ENCODE measurements at regions not wholly inside any gene's neighbourhood (a gene's known extent, or its start where the extent isn't known, plus 50 kb on each side); places are given as distances from the start of the nearest gene placed in this dataset.
"Not testable (repeated sequence)": the region's sequence is repeated elsewhere in the genome, so short reads cannot be mapped to it uniquely, and the experiment has no call there.

- H3K27ac ChIP-seq (ENCODE audit: insufficient read depth in 1 of 2, low read depth in 1 of 2, low read length in 2 of 2, poor library complexity in 1 of 2, severe bottlenecking in 2 of 2); H3K36me3 ChIP-seq (ENCODE audit: control insufficient read depth in 4 of 4, insufficient read depth in 4 of 4, low read length in 3 of 4); H3K4me1 ChIP-seq (ENCODE audit: control extremely low read depth in 1 of 4, control insufficient read depth in 4 of 4, insufficient read depth in 4 of 4, low read length in 3 of 4); CTCF ChIA-PET; POLR2A ChIA-PET; H3K27me3 ChIP-seq (replicated peaks in 2 of 5; ENCODE audit: control insufficient read depth in 4 of 5, insufficient read depth in 5 of 5, low read length in 4 of 5); H3K9me3 ChIP-seq (ENCODE audit: control extremely low read depth in 1 of 5, control insufficient read depth in 4 of 5, insufficient read depth in 2 of 5, low read depth in 1 of 5, low read length in 4 of 5); H3K4me3 ChIP-seq (ENCODE audit: control insufficient read depth in 1 of 7, extremely low read depth in 1 of 7, insufficient read depth in 4 of 7, low read depth in 2 of 7, low read length in 6 of 7); DNase-seq: not testable (repeated sequence)
- WGBS (ENCODE audit: insufficient coverage): 97% methylated on average over 3 of the region's 4 CpGs
Observed at GRCh38 chr6:115589072-115589471, 471.6 kb downstream of the FRK start.

- Histone ChIP-seq H3K27ac (ENCODE audit: insufficient read depth in 1 of 2, low read depth in 1 of 2, low read length in 2 of 2, poor library complexity in 1 of 2, severe bottlenecking in 2 of 2) (no peak overlapping the region), H3K27me3 (replicated peaks in 2 of 5; ENCODE audit: control insufficient read depth in 4 of 5, insufficient read depth in 5 of 5, low read length in 4 of 5) (no peaks in the 10 kb centered on the region), H3K4me1 (ENCODE audit: control extremely low read depth in 1 of 4, control insufficient read depth in 4 of 4, insufficient read depth in 4 of 4, low read length in 3 of 4) (no peaks in the 10 kb centered on the region), H3K4me3 (ENCODE audit: control insufficient read depth in 1 of 7, extremely low read depth in 1 of 7, insufficient read depth in 4 of 7, low read depth in 2 of 7, low read length in 6 of 7) (no peak overlapping the region), H3K36me3 (ENCODE audit: control insufficient read depth in 4 of 4, insufficient read depth in 4 of 4, low read length in 3 of 4) (no peaks in the 10 kb centered on the region), H3K9me3 (ENCODE audit: control extremely low read depth in 1 of 5, control insufficient read depth in 4 of 5, insufficient read depth in 2 of 5, low read depth in 1 of 5, low read length in 4 of 5) (no peaks in the 10 kb centered on the region)
- DNase-seq: no peak
- 80% methylated on average over 1 of the region's 1 CpG for WGBS (ENCODE audit: insufficient coverage)
- ChIA-PET CTCF (no interaction called here), POLR2A (no interaction called here)
Observed at GRCh38 chr6:115583290-115583689, 477.4 kb downstream of the FRK start.

- H3K27me3 ChIP-seq (replicated peaks in 2 of 5; ENCODE audit: control insufficient read depth in 4 of 5, insufficient read depth in 5 of 5, low read length in 4 of 5): no peaks in the 10 kb centered on the region
- ChIA-PET POLR2A (interaction anchor here (0.7 kb wide), 1 partner anchor 31 kb away, joined by 3 read pairs; no protein-coding TSS in a partner anchor), CTCF (no interaction called here)
- no peak overlapping the region for H3K4me3 ChIP-seq (ENCODE audit: control insufficient read depth in 1 of 7, extremely low read depth in 1 of 7, insufficient read depth in 4 of 7, low read depth in 2 of 7, low read length in 6 of 7)
- WGBS (ENCODE audit: insufficient coverage): 100% methylated on average over 2 of the region's 2 CpGs
- no peak for DNase-seq
- no peaks in the 10 kb centered on the region for H3K4me1 ChIP-seq (ENCODE audit: control extremely low read depth in 1 of 4, control insufficient read depth in 4 of 4, insufficient read depth in 4 of 4, low read length in 3 of 4)
- H3K27ac ChIP-seq (ENCODE audit: insufficient read depth in 1 of 2, low read depth in 1 of 2, low read length in 2 of 2, poor library complexity in 1 of 2, severe bottlenecking in 2 of 2): no peak overlapping the region
- no peaks in the 10 kb centered on the region for H3K36me3 ChIP-seq (ENCODE audit: control insufficient read depth in 4 of 4, insufficient read depth in 4 of 4, low read length in 3 of 4)
- no peaks in the 10 kb centered on the region for H3K9me3 ChIP-seq (ENCODE audit: control extremely low read depth in 1 of 5, control insufficient read depth in 4 of 5, insufficient read depth in 2 of 5, low read depth in 1 of 5, low read length in 4 of 5)
Observed at GRCh38 chr6:115582386-115582785, 478.3 kb downstream of the FRK start.

GRCh38 chr6:115579565-115579964, 481.1 kb downstream of the FRK start:
- H3K36me3 ChIP-seq (ENCODE audit: control insufficient read depth in 4 of 4, insufficient read depth in 4 of 4, low read length in 3 of 4); H3K4me3 ChIP-seq (ENCODE audit: control insufficient read depth in 1 of 7, extremely low read depth in 1 of 7, insufficient read depth in 4 of 7, low read depth in 2 of 7, low read length in 6 of 7); H3K9me3 ChIP-seq (ENCODE audit: control extremely low read depth in 1 of 5, control insufficient read depth in 4 of 5, insufficient read depth in 2 of 5, low read depth in 1 of 5, low read length in 4 of 5); CTCF ChIA-PET; H3K27ac ChIP-seq (ENCODE audit: insufficient read depth in 1 of 2, low read depth in 1 of 2, low read length in 2 of 2, poor library complexity in 1 of 2, severe bottlenecking in 2 of 2); H3K27me3 ChIP-seq (replicated peaks in 2 of 5; ENCODE audit: control insufficient read depth in 4 of 5, insufficient read depth in 5 of 5, low read length in 4 of 5); POLR2A ChIA-PET; H3K4me1 ChIP-seq (ENCODE audit: control extremely low read depth in 1 of 4, control insufficient read depth in 4 of 4, insufficient read depth in 4 of 4, low read length in 3 of 4); DNase-seq: not testable (repeated sequence)
- no CpG with 5 or more reads among the region's 2 CpGs for WGBS (ENCODE audit: insufficient coverage)

GRCh38 chr6:115577270-115577669, 483.4 kb downstream of the FRK start:
- Histone ChIP-seq H3K4me1 (ENCODE audit: control extremely low read depth in 1 of 4, control insufficient read depth in 4 of 4, insufficient read depth in 4 of 4, low read length in 3 of 4) (no peaks in the 10 kb centered on the region), H3K9me3 (ENCODE audit: control extremely low read depth in 1 of 5, control insufficient read depth in 4 of 5, insufficient read depth in 2 of 5, low read depth in 1 of 5, low read length in 4 of 5) (no peaks in the 10 kb centered on the region), H3K27me3 (replicated peaks in 2 of 5; ENCODE audit: control insufficient read depth in 4 of 5, insufficient read depth in 5 of 5, low read length in 4 of 5) (no peaks in the 10 kb centered on the region), H3K27ac (ENCODE audit: insufficient read depth in 1 of 2, low read depth in 1 of 2, low read length in 2 of 2, poor library complexity in 1 of 2, severe bottlenecking in 2 of 2) (no peak overlapping the region), H3K4me3 (ENCODE audit: control insufficient read depth in 1 of 7, extremely low read depth in 1 of 7, insufficient read depth in 4 of 7, low read depth in 2 of 7, low read length in 6 of 7) (no peak overlapping the region), H3K36me3 (ENCODE audit: control insufficient read depth in 4 of 4, insufficient read depth in 4 of 4, low read length in 3 of 4) (no peaks in the 10 kb centered on the region)
- ChIA-PET CTCF (no interaction called here), POLR2A (no interaction called here)
- WGBS (ENCODE audit: insufficient coverage): 100% methylated on average over 1 of the region's 2 CpGs
- DNase-seq: no peak

GRCh38 chr6:115575285-115575684, 485.4 kb downstream of the FRK start:
- DNase-seq: no peak
- no CpG with 5 or more reads among the region's 1 CpG for WGBS (ENCODE audit: insufficient coverage)
- H3K27me3 ChIP-seq (replicated peaks in 2 of 5; ENCODE audit: control insufficient read depth in 4 of 5, insufficient read depth in 5 of 5, low read length in 4 of 5): no peaks in the 10 kb centered on the region
- no peaks in the 10 kb centered on the region for H3K4me1 ChIP-seq (ENCODE audit: control extremely low read depth in 1 of 4, control insufficient read depth in 4 of 4, insufficient read depth in 4 of 4, low read length in 3 of 4)
- no peak overlapping the region for H3K4me3 ChIP-seq (ENCODE audit: control insufficient read depth in 1 of 7, extremely low read depth in 1 of 7, insufficient read depth in 4 of 7, low read depth in 2 of 7, low read length in 6 of 7)
- ChIA-PET POLR2A (no interaction called here), CTCF (no interaction called here)
- H3K27ac ChIP-seq (ENCODE audit: insufficient read depth in 1 of 2, low read depth in 1 of 2, low read length in 2 of 2, poor library complexity in 1 of 2, severe bottlenecking in 2 of 2): no peak overlapping the region
- no peaks in the 10 kb centered on the region for H3K36me3 ChIP-seq (ENCODE audit: control insufficient read depth in 4 of 4, insufficient read depth in 4 of 4, low read length in 3 of 4)
- H3K9me3 ChIP-seq (ENCODE audit: control extremely low read depth in 1 of 5, control insufficient read depth in 4 of 5, insufficient read depth in 2 of 5, low read depth in 1 of 5, low read length in 4 of 5): no peaks in the 10 kb centered on the region

- H3K27ac ChIP-seq (ENCODE audit: insufficient read depth in 1 of 2, low read depth in 1 of 2, low read length in 2 of 2, poor library complexity in 1 of 2, severe bottlenecking in 2 of 2): no peak overlapping the region
- no peak overlapping the region for H3K4me3 ChIP-seq (ENCODE audit: control insufficient read depth in 1 of 7, extremely low read depth in 1 of 7, insufficient read depth in 4 of 7, low read depth in 2 of 7, low read length in 6 of 7)
- no peaks in the 10 kb centered on the region for H3K27me3 ChIP-seq (replicated peaks in 2 of 5; ENCODE audit: control insufficient read depth in 4 of 5, insufficient read depth in 5 of 5, low read length in 4 of 5)
- WGBS (ENCODE audit: insufficient coverage): 100% methylated on average over 2 of the region's 2 CpGs
- no peaks in the 10 kb centered on the region for H3K36me3 ChIP-seq (ENCODE audit: control insufficient read depth in 4 of 4, insufficient read depth in 4 of 4, low read length in 3 of 4)
- CTCF ChIA-PET: no interaction called here
- H3K9me3 ChIP-seq (ENCODE audit: control extremely low read depth in 1 of 5, control insufficient read depth in 4 of 5, insufficient read depth in 2 of 5, low read depth in 1 of 5, low read length in 4 of 5): no peaks in the 10 kb centered on the region
- H3K4me1 ChIP-seq (ENCODE audit: control extremely low read depth in 1 of 4, control insufficient read depth in 4 of 4, insufficient read depth in 4 of 4, low read length in 3 of 4): no peaks in the 10 kb centered on the region
- DNase-seq: no peak
- POLR2A ChIA-PET: no interaction called here
Observed at GRCh38 chr6:115573861-115574260, 486.8 kb downstream of the FRK start.

- CTCF ChIA-PET: no interaction called here
- no CpG with 5 or more reads among the region's 2 CpGs for WGBS (ENCODE audit: insufficient coverage)
- no peak overlapping the region for H3K4me3 ChIP-seq (ENCODE audit: control insufficient read depth in 1 of 7, extremely low read depth in 1 of 7, insufficient read depth in 4 of 7, low read depth in 2 of 7, low read length in 6 of 7)
- no peak for DNase-seq
- H3K9me3 ChIP-seq (ENCODE audit: control extremely low read depth in 1 of 5, control insufficient read depth in 4 of 5, insufficient read depth in 2 of 5, low read depth in 1 of 5, low read length in 4 of 5): no peaks in the 10 kb centered on the region
- no peaks in the 10 kb centered on the region for H3K36me3 ChIP-seq (ENCODE audit: control insufficient read depth in 4 of 4, insufficient read depth in 4 of 4, low read length in 3 of 4)
- no peaks in the 10 kb centered on the region for H3K4me1 ChIP-seq (ENCODE audit: control extremely low read depth in 1 of 4, control insufficient read depth in 4 of 4, insufficient read depth in 4 of 4, low read length in 3 of 4)
- H3K27ac ChIP-seq (ENCODE audit: insufficient read depth in 1 of 2, low read depth in 1 of 2, low read length in 2 of 2, poor library complexity in 1 of 2, severe bottlenecking in 2 of 2): no peak overlapping the region
- H3K27me3 ChIP-seq (replicated peaks in 2 of 5; ENCODE audit: control insufficient read depth in 4 of 5, insufficient read depth in 5 of 5, low read length in 4 of 5): no peaks in the 10 kb centered on the region
- POLR2A ChIA-PET: no interaction called here
Observed at GRCh38 chr6:115570331-115570730, 490.4 kb downstream of the FRK start.
